ENCODE measurements at regions not wholly inside any gene's neighbourhood (a gene's known extent, or its start where the extent isn't known, plus 50 kb on each side); places are given as distances from the start of the nearest gene placed in this dataset.

DNA sequence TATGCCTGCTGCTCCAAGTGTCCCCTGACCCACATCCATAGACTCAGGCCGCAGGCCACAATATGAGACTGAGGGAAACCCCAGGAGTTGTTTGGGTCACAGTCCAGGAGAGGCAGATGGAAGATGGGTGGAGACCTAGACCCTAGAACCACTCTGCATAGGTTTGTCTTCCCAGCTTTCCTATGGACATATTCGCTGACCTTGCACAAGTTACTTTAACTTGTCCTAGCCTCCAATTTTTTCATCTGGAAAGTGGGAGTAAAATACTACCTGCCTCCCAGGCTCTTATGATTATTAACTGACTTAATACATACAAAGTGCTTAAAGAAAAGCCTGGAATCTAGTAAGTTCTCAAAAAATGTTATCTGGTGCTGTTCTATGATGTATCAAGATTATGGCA is 157.1 kb upstream of the IFNG-AS1 start:
- TF ChIP-seq, protein P1, sequence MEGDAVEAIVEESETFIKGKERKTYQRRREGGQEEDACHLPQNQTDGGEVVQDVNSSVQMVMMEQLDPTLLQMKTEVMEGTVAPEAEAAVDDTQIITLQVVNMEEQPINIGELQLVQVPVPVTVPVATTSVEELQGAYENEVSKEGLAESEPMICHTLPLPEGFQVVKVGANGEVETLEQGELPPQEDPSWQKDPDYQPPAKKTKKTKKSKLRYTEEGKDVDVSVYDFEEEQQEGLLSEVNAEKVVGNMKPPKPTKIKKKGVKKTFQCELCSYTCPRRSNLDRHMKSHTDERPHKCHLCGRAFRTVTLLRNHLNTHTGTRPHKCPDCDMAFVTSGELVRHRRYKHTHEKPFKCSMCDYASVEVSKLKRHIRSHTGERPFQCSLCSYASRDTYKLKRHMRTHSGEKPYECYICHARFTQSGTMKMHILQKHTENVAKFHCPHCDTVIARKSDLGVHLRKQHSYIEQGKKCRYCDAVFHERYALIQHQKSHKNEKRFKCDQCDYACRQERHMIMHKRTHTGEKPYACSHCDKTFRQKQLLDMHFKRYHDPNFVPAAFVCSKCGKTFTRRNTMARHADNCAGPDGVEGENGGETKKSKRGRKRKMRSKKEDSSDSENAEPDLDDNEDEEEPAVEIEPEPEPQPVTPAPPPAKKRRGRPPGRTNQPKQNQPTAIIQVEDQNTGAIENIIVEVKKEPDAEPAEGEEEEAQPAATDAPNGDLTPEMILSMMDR (IDR thresholded peaks at IDR 0.05; ENCODE audit: borderline replicate concordance, insufficient read depth, low read depth, low read length), result no peak
- no peak overlapping the region for H3K4me3 ChIP-seq (ENCODE audit: low read depth, low read length)

GRCh38 chr12:67833602-67834001 is 155.6 kb upstream of the IFNG-AS1 start:
- TF ChIP-seq, protein P1 (IDR thresholded peaks at IDR 0.05; ENCODE audit: borderline replicate concordance, insufficient read depth, low read depth, low read length), result no peak
- no peak overlapping the region for H3K4me3 ChIP-seq (ENCODE audit: low read depth, low read length)

DNA sequence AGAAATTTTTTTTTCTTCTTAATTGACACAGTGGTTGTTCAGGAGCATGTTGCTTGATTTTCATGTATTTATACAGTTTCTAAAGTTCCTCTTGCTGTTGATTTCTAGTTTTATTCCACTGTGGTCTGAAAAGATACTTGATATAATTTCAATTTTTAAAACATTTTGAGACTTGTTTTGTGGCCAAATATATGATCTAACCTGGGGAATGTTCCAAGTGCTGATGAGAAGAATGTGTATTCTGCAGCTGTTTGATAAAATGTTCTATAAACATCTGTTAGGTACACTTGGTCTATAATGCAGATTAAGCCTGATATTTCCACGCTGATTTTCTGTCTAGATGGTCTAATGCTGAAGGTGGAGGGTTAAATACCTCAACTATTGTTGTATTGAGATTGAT is 151.4 kb upstream of the IFNG-AS1 start:
- no peak overlapping the region for H3K4me3 ChIP-seq (ENCODE audit: low read depth, low read length)
- TF ChIP-seq, protein P1 (IDR thresholded peaks at IDR 0.05; ENCODE audit: borderline replicate concordance, insufficient read depth, low read depth, low read length), result no peak

- TF ChIP-seq, protein P1 (IDR thresholded peaks at IDR 0.05; ENCODE audit: borderline replicate concordance, insufficient read depth, low read depth, low read length), result no peak
- no peak overlapping the region for H3K4me3 ChIP-seq (ENCODE audit: low read depth, low read length)
Measured at GRCh38 chr12:67842124-67842523, 147.1 kb upstream of the IFNG-AS1 start.

DNA sequence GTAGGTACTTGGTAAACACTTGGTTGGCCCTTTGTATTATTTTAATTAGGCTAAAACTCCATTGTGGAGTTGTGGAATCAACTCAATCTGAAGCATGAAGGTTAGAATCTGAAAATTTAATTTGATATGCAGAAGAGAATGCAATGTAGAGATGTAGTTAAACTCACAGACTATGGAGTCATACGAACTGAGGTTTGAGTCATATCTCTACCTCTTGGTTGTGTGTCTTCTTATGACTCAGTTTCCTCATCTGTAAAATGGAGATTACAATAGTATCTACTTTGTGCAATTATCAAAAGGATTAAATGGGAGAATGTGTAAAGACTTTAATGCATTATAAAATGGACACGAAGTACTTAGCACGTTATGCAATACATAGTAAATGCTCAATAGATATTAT is 146.0 kb upstream of the IFNG-AS1 start:
- H3K4me3 ChIP-seq (ENCODE audit: low read depth, low read length), result no peak overlapping the region
- TF ChIP-seq, protein P1 (IDR thresholded peaks at IDR 0.05; ENCODE audit: borderline replicate concordance, insufficient read depth, low read depth, low read length), result no peak

- no peak overlapping the region for H3K4me3 ChIP-seq (ENCODE audit: low read depth, low read length)
- TF ChIP-seq, protein P1 (IDR thresholded peaks at IDR 0.05; ENCODE audit: borderline replicate concordance, insufficient read depth, low read depth, low read length), result no peak
Measured at GRCh38 chr12:67852701-67853100, 136.5 kb upstream of the IFNG-AS1 start.

DNA sequence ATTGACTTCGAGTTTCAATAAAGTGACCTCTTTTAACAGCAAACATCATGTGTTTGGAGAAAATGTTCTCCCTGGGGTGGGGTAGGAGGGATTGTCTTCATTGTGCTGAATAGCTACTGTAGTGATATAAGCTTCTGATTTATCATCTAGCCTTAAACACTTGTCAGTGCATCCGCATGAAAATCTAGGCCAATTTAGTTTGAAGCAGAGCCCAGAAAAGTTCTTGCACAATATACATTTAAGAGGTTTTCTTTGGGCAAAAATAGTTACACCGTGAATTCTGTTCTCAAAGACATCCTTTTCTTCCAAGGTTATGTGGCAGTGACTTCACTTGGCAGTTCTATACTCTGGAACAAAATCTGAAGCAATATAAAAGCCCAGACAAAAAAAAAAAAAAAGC is 136.0 kb upstream of the IFNG-AS1 start:
- H3K4me3 ChIP-seq (ENCODE audit: low read depth, low read length), result no peak overlapping the region
- TF ChIP-seq, protein P1 (IDR thresholded peaks at IDR 0.05; ENCODE audit: borderline replicate concordance, insufficient read depth, low read depth, low read length), result no peak

All from GM12875 (cell line).